ENCODE measurements at regions not wholly inside any gene's neighbourhood (a gene's known extent, or its start where the extent isn't known, plus 50 kb on each side); places are given as distances from the start of the nearest gene placed in this dataset.

DNA sequence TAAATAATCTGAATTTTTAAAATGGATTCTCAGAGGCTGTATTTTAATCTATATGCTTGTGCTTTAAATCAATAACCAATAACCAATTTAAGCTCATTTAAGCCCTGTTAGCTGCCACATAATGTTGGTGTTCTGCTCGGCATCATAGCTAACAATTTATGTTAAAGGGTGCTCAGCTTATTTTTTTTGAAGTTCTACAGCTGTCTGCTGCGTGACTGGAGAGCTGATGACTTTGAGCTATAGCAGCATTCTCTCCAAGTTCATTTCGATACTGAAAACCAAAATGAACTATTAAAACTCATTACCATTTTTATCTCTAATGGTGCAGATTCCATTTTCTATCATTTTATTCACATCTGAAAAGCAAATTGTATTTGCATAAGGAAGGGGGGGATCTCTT is 357.8 kb downstream of the AJAP1 start:
- no CpG with 5 or more reads among the region's 3 CpGs for WGBS (ENCODE audit: insufficient coverage)
- no peaks in the 10 kb centered on the region for H3K79me2 ChIP-seq (ENCODE audit: control insufficient read depth, insufficient read depth, low read length)
- H3K9me3 ChIP-seq (ENCODE audit: control extremely low read depth in 1 of 3, control insufficient read depth in 2 of 3, insufficient read depth in 1 of 3, low read length in 2 of 3): no peaks in the 10 kb centered on the region
- ATAC-seq (ENCODE audit: low read depth) (no peak), DNase-seq (no peak)
- intact Hi-C loops (cut with micrococcal nuclease): no loop called here
- no peak overlapping the region for H3K4me3 Mint-ChIP-seq
- no peak overlapping the region for H3K27ac ChIP-seq (ENCODE audit: low read length in 2 of 2)
- POLR2A ChIA-PET: no interaction called here
- no peaks in the 10 kb centered on the region for H3K36me3 ChIP-seq (replicated peaks in 1 of 2; ENCODE audit: control extremely low read depth in 1 of 2, control insufficient read depth in 1 of 2, extremely low read depth in 1 of 2, insufficient read depth in 2 of 2, low read length in 1 of 2)
- H3K4me3 ChIP-seq (ENCODE audit: control extremely low read depth in 1 of 5, extremely low read depth in 1 of 5, insufficient read depth in 1 of 5, low read depth in 2 of 5, low read length in 4 of 5): no peak overlapping the region
- no peaks in the 10 kb centered on the region for H3K27me3 Mint-ChIP-seq
- no peaks in the 10 kb centered on the region for H4K20me1 ChIP-seq (ENCODE audit: control insufficient read depth, insufficient read depth, low read length, poor library complexity, severe bottlenecking)
- no peaks in the 10 kb centered on the region for H3K4me1 Mint-ChIP-seq
- TF ChIP-seq, protein P1, sequence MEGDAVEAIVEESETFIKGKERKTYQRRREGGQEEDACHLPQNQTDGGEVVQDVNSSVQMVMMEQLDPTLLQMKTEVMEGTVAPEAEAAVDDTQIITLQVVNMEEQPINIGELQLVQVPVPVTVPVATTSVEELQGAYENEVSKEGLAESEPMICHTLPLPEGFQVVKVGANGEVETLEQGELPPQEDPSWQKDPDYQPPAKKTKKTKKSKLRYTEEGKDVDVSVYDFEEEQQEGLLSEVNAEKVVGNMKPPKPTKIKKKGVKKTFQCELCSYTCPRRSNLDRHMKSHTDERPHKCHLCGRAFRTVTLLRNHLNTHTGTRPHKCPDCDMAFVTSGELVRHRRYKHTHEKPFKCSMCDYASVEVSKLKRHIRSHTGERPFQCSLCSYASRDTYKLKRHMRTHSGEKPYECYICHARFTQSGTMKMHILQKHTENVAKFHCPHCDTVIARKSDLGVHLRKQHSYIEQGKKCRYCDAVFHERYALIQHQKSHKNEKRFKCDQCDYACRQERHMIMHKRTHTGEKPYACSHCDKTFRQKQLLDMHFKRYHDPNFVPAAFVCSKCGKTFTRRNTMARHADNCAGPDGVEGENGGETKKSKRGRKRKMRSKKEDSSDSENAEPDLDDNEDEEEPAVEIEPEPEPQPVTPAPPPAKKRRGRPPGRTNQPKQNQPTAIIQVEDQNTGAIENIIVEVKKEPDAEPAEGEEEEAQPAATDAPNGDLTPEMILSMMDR (IDR thresholded peaks at IDR 0.05): no peak
- no peak for TF ChIP-seq EZH2 (IDR thresholded peaks at IDR 0.05; ENCODE audit: borderline replicate concordance, insufficient read depth, low read depth, low read length, poor library complexity, severe bottlenecking)
- no peaks in the 10 kb centered on the region for H3K9me3 Mint-ChIP-seq (ENCODE audit: insufficient read depth)
- no peak overlapping the region for H3K9ac ChIP-seq (ENCODE audit: low read length)
- CTCF ChIA-PET: no interaction called here
- no peak overlapping the region for H2AFZ ChIP-seq (ENCODE audit: insufficient read depth, low read depth, low read length, poor library complexity, severe bottlenecking)
- no peaks in the 10 kb centered on the region for H3K27me3 ChIP-seq (replicated peaks in 1 of 4; ENCODE audit: control extremely low read depth in 1 of 4, control insufficient read depth in 3 of 4, insufficient read depth in 4 of 4, low read length in 3 of 4)
- no peaks in the 10 kb centered on the region for H3K4me1 ChIP-seq (ENCODE audit: control insufficient read depth in 2 of 2, insufficient read depth in 2 of 2, low read length in 2 of 2)
- no peak overlapping the region for H3K27ac Mint-ChIP-seq
- no peak overlapping the region for H3K4me2 ChIP-seq (replicated peaks; ENCODE audit: low read depth, low read length, poor library complexity, severe bottlenecking)

DNA sequence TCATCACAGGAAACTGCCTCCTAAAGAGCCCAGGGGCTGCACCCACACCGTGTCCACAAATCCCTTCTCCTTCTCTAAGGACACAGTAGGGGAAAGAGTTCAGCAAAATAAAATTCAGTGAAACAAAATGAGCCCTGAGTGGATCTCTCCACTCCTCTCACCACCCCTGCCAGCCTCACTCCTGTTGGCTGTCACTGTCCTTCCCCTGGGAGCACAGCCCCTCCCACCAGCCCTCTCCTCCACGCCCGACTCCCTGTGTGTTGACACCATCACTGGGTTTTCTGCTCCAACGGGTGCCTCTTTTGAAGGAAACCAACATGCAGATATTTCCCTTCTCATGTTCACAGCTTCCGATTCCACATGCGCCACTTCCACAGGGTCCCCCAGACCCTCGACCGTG is 356.2 kb downstream of the AJAP1 start:
- H3K9me3 ChIP-seq (ENCODE audit: control extremely low read depth in 1 of 3, control insufficient read depth in 2 of 3, insufficient read depth in 1 of 3, low read length in 2 of 3): peaks cover 0 to 3% (median 0%) of the 10 kb centered on the region in 3 donors
- no peak for TF ChIP-seq EZH2 (IDR thresholded peaks at IDR 0.05; ENCODE audit: borderline replicate concordance, insufficient read depth, low read depth, low read length, poor library complexity, severe bottlenecking)
- TF ChIP-seq, protein P1 (IDR thresholded peaks at IDR 0.05): no peak
- H3K27me3 ChIP-seq (replicated peaks in 1 of 4; ENCODE audit: control extremely low read depth in 1 of 4, control insufficient read depth in 3 of 4, insufficient read depth in 4 of 4, low read length in 3 of 4): no peaks in the 10 kb centered on the region
- Mint-ChIP-seq H3K9me3 (ENCODE audit: insufficient read depth) (no peaks in the 10 kb centered on the region), H3K4me1 (no peaks in the 10 kb centered on the region), H3K4me3 (no peak overlapping the region), H3K27ac (no peak overlapping the region), H3K27me3 (no peaks in the 10 kb centered on the region)
- intact Hi-C loops (cut with micrococcal nuclease): no loop called here
- DNase-seq: no peak
- WGBS (ENCODE audit: insufficient coverage): 87% methylated on average over 8 of the region's 8 CpGs
- H2AFZ ChIP-seq (ENCODE audit: insufficient read depth, low read depth, low read length, poor library complexity, severe bottlenecking): no peak overlapping the region
- no peak overlapping the region for H3K4me2 ChIP-seq (replicated peaks; ENCODE audit: low read depth, low read length, poor library complexity, severe bottlenecking)
- ATAC-seq (ENCODE audit: low read depth): no peak
- no peaks in the 10 kb centered on the region for H3K4me1 ChIP-seq (ENCODE audit: control insufficient read depth in 2 of 2, insufficient read depth in 2 of 2, low read length in 2 of 2)
- H3K36me3 ChIP-seq (replicated peaks in 1 of 2; ENCODE audit: control extremely low read depth in 1 of 2, control insufficient read depth in 1 of 2, extremely low read depth in 1 of 2, insufficient read depth in 2 of 2, low read length in 1 of 2): no peaks in the 10 kb centered on the region
- no peaks in the 10 kb centered on the region for H4K20me1 ChIP-seq (ENCODE audit: control insufficient read depth, insufficient read depth, low read length, poor library complexity, severe bottlenecking)
- ChIA-PET POLR2A (no interaction called here), CTCF (no interaction called here)
- no peak overlapping the region for H3K27ac ChIP-seq (ENCODE audit: low read length in 2 of 2)
- no peak overlapping the region for H3K4me3 ChIP-seq (ENCODE audit: control extremely low read depth in 1 of 5, extremely low read depth in 1 of 5, insufficient read depth in 1 of 5, low read depth in 2 of 5, low read length in 4 of 5)
- H3K9ac ChIP-seq (ENCODE audit: low read length): no peak overlapping the region
- no peaks in the 10 kb centered on the region for H3K79me2 ChIP-seq (ENCODE audit: control insufficient read depth, insufficient read depth, low read length)
